Esophagus squamous epithelium (tissue), 4 donors: ENCODE measurements at regions not wholly inside any gene's neighbourhood (a gene's known extent, or its start where the extent isn't known, plus 50 kb on each side); places are given as distances from the start of the nearest gene placed in this dataset.

Source experiments
- POLR2A ChIP-seq, 4 donors: fragments of 450-650 bp; IDR thresholded peaks; one replicate each; pipeline ENCODE4 v1.6.1; 2017; ENCODE audit warnings: antibody characterized with exemption in 4 of 4, mild to moderate bottlenecking in 4 of 4, moderate library complexity in 3 of 4
- TF ChIP-seq, protein P1 (sequence below), 6 experiments: fragments of 450-650 bp in 4 of 6; fragments of 200-600 bp in 2 of 6; sonication (generic) in 2 of 6; IDR thresholded peaks; one replicate each; pipeline ENCODE4 v1.5.1; 2016 to 2019; ENCODE audit warnings: antibody characterized with exemption in 6 of 6, mild to moderate bottlenecking in 4 of 6, moderate library complexity in 4 of 6

DNA sequence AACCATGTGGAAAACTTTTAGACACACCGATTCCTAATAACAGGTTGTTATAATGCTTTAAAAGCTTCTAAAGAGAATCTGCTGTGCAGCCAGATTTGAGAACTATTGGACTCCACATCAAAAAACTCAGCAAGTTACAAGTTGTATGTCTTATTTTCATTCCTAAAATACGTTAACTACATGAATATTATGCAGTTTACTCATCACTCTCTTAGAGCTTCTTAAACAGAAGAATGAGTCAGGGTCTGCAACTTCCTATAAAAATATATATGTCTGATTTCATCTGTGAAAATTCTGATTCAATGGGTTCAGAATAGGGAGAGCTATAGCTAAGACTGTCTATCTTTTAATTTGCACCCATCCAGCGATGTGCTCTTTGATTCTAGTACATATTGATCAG is 244.2 kb upstream of the EPHA3 start:
- no peak for TF ChIP-seq POLR2A (IDR thresholded peaks at IDR 0.05)
- TF ChIP-seq, protein P1, sequence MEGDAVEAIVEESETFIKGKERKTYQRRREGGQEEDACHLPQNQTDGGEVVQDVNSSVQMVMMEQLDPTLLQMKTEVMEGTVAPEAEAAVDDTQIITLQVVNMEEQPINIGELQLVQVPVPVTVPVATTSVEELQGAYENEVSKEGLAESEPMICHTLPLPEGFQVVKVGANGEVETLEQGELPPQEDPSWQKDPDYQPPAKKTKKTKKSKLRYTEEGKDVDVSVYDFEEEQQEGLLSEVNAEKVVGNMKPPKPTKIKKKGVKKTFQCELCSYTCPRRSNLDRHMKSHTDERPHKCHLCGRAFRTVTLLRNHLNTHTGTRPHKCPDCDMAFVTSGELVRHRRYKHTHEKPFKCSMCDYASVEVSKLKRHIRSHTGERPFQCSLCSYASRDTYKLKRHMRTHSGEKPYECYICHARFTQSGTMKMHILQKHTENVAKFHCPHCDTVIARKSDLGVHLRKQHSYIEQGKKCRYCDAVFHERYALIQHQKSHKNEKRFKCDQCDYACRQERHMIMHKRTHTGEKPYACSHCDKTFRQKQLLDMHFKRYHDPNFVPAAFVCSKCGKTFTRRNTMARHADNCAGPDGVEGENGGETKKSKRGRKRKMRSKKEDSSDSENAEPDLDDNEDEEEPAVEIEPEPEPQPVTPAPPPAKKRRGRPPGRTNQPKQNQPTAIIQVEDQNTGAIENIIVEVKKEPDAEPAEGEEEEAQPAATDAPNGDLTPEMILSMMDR (IDR thresholded peaks at IDR 0.05), result no peak
